Pulmonary artery endothelial cell (primary cell): ENCODE measurements at regions not wholly inside any gene's neighbourhood (a gene's known extent, or its start where the extent isn't known, plus 50 kb on each side); places are given as distances from the start of the nearest gene placed in this dataset.
"Not testable (repeated sequence)": the region's sequence is repeated elsewhere in the genome, so short reads cannot be mapped to it uniquely, and the experiment has no call there.

ENCODE experiments used
- DNase-seq: peaks from one replicate; pipeline ENCODE4 v3.0.0-alpha.2; 2011; ENCODE audit warnings: low read depth, low spot score

GRCh38 chr4:131426023-131426758 is 1722.9 kb upstream of the PCDH10 start:
- no peak for DNase-seq

GRCh38 chr4:131427000-131427399 is 1722.1 kb upstream of the PCDH10 start:
- no peak for DNase-seq

GRCh38 chr4:131430302-131430701 is 1718.8 kb upstream of the PCDH10 start:
- no peak for DNase-seq

GRCh38 chr4:131441004-131441688 is 1707.9 kb upstream of the PCDH10 start:
- no peak for DNase-seq

- DNase-seq: no peak
These were observed 1701.2 kb upstream of the PCDH10 start for GRCh38 chr4:131447883-131448282.

GRCh38 chr4:131450572-131451209 is 1698.4 kb upstream of the PCDH10 start:
- DNase-seq: no peak

- no peak for DNase-seq
These were observed 1689.5 kb upstream of the PCDH10 start for GRCh38 chr4:131459430-131460101.

GRCh38 chr4:131470360-131470759 is 1678.7 kb upstream of the PCDH10 start:
- DNase-seq: no peak

GRCh38 chr4:131488772-131489171 is 1660.3 kb upstream of the PCDH10 start:
- no peak for DNase-seq

GRCh38 chr4:131496211-131496610 is 1652.9 kb upstream of the PCDH10 start:
- DNase-seq: not testable (repeated sequence)

GRCh38 chr4:131499141-131499873 is 1649.8 kb upstream of the PCDH10 start:
- no peak for DNase-seq

- DNase-seq: no peak
These were observed 1639.6 kb upstream of the PCDH10 start for GRCh38 chr4:131509521-131509920.

- DNase-seq: no peak
These were observed 1622.4 kb upstream of the PCDH10 start for GRCh38 chr4:131526686-131527085.

GRCh38 chr4:131531087-131531486 is 1618.0 kb upstream of the PCDH10 start:
- DNase-seq: no peak

- DNase-seq: no peak
These were observed 1614.0 kb upstream of the PCDH10 start for GRCh38 chr4:131534944-131535645.

- DNase-seq: no peak
These were observed 1608.8 kb upstream of the PCDH10 start for GRCh38 chr4:131540256-131540655.

- no peak for DNase-seq
These were observed 1601.5 kb upstream of the PCDH10 start for GRCh38 chr4:131547506-131547981.

GRCh38 chr4:131551306-131551705 is 1597.8 kb upstream of the PCDH10 start:
- DNase-seq: no peak

- no peak for DNase-seq
These were observed 1583.1 kb upstream of the PCDH10 start for GRCh38 chr4:131566026-131566425.

GRCh38 chr4:131584587-131584986 is 1564.5 kb upstream of the PCDH10 start:
- DNase-seq: no peak

GRCh38 chr4:131595140-131595539 is 1554.0 kb upstream of the PCDH10 start:
- no peak for DNase-seq
